GM21723 (cell line): ENCODE measurements at regions not wholly inside any gene's neighbourhood (a gene's known extent, or its start where the extent isn't known, plus 50 kb on each side); places are given as distances from the start of the nearest gene placed in this dataset.
"Not testable (repeated sequence)": the region's sequence is repeated elsewhere in the genome, so short reads cannot be mapped to it uniquely, and the experiment has no call there.

Source experiments
- ATAC-seq: cut with Tn5 transposase; IDR thresholded peaks from one replicate; pipeline ENCODE4 v1.9.1; 2021; ENCODE audit warnings: mild to moderate bottlenecking, moderate library complexity; ENCODE audit not compliant: unreplicated experiment

DNA sequence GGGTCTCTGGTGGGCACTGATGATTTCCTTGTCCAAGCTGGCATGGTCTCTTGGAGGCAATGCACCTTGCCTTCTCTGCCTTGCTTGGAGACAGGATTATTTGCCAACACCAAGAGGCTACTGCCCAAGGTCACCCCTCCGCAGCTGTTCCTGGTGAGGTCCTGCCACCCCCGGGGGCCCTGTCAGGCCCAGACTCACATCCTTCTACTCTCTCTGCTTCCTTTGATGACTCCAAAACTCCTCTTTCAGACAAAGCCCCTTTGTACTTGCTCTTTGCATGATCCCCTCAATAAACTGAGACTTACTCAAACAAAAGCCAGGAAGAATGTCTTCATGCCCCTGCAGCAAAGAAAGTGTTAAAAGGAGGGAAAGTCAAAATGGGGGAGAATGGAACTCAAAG, 137.7 kb downstream of the MEX3B start:
- ATAC-seq = no peak

DNA sequence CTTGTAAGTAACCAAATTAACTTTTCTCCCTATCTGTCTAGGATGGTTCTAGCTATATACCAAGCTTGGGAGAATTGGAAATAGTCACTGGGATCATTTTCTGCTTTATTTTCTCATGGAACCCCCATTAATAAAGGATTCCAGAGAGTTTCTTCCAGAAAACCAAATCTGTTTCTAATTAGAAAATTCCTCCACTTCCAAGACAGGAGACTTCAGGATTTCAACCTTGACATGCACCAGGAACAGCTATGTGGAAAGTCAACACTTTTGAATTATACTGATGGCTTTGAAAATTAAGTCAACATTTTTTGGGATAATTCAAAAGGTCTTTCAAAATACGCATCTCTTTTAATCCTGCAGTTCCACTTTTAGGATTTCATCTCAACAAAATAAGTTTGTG, 138.3 kb downstream of the MEX3B start:
- ATAC-seq = no peak

DNA sequence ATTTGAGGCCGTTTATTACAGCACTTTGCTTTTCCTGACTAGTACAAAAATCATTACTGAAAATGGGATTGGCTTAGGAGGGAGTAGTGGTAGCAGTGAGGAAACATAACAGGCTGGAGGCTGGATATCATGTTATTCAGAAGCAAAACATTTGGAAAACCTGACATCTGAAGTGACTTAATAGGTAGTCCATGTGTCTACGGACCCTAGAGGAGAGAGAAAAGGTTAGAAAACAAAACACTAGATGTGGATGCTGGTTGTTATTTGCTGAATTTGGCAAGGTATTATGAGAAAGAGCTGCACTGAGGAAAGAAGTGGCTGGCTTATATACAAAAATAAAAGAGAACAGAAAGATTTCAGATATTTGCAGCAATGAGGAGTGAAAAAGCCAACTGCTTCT, 139.9 kb downstream of the MEX3B start:
- ATAC-seq = no peak

DNA sequence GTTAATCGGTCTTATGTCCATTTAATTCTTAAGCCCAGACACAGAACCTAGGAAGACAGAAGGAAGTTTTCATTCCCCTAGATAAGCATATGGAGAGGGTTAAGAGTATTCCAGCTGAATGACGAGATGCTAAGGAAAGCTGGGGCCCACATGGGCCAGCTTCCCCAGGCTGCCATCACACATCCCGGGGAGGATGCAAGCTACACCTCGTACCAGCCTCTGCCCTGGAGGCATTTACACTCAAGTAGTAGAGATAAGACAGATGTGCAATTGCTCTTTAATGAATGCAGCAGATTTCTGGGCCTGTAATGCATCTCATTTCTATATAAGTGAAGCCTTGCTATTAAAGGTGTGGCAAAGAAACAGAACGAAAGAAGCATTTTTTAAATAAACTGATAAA, 144.5 kb downstream of the MEX3B start:
- ATAC-seq = no peak

DNA sequence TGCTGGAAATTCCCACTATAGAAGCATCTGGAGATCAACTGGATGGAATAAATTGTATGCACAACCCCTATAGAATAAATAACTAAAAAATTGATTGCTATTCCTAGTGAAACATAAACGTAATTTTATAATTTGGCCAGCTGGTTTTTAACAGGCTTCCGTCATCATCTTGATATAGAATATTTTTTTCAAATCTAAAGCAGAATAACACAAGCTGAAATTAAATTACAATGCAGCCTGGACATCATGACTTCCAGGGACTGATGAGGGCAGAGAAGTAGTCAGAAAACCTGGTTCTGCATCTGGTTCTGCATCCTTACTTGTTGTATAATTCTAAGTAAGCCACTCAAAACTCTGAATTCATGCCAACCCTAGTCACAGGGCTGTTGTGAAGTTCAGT, 146.1 kb downstream of the MEX3B start:
- no peak for ATAC-seq

DNA sequence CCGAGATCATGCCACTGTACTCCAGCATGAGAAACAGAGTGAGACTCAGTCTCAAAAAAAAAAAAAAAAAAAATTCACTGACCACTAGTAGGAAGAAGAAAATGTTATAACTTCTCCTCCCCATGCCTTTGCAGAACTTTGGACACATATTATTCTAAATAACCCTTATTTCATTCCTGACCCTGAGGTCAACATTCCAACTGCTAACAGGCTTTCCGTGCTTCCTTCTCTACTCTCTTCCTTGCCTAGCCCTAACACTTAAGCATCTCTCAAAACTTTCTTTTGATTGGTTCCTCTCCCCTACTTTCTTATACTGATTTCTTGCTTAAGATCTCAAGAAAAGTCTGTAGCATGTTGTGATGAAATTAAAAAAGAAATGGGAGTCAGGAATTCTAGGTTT, 146.8 kb downstream of the MEX3B start:
- ATAC-seq = no peak

- no peak for ATAC-seq
Measured at GRCh38 chr15:81897057-81897677, 148.7 kb downstream of the MEX3B start.

GRCh38 chr15:81896356-81896755, 149.5 kb downstream of the MEX3B start:
- ATAC-seq = no peak

GRCh38 chr15:81895723-81896122, 150.1 kb downstream of the MEX3B start:
- ATAC-seq = no peak

DNA sequence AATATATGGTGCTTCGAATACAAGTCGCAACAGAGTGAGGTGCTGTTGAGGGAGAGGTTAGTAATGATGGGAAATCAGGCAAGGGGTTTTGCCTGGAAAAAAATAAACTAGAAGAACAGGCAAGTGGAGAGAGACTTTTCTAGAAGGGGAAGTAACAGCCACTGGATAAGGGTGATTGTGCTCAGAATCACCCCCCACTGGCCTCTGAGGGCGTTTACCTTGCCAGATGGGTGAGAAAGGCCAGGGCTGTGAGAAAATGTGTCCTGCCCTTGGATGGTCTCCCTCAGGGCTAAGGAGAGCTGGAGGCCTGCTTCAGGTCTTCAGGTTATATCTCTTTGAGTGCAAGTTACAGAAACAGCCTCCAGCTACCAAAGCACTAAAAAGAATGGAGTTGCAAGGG, 151.8 kb downstream of the MEX3B start:
- ATAC-seq = no peak

- no peak for ATAC-seq
Measured at GRCh38 chr15:81893182-81893835, 152.5 kb downstream of the MEX3B start.

GRCh38 chr15:81890496-81890895, 155.3 kb downstream of the MEX3B start:
- ATAC-seq = no peak

DNA sequence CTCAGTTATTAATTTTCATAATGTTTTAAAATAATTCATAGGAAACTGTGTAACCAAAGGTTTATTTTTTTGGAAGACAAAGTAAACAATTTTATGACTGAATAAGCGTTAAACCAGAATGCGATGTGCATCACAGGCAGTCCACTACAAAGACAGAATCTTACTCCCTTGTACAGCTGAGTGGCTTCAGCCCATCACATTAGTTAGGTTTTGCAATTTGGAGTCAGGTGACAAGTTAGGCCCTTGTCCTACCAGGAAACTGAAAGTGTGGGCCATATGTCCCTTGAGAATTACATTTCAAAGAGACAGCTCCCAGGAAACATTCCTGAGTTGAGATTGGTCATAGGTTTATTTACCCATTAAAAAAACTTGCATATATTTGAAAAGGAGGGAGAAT, 156.3 kb downstream of the MEX3B start:
- ATAC-seq = no peak

DNA sequence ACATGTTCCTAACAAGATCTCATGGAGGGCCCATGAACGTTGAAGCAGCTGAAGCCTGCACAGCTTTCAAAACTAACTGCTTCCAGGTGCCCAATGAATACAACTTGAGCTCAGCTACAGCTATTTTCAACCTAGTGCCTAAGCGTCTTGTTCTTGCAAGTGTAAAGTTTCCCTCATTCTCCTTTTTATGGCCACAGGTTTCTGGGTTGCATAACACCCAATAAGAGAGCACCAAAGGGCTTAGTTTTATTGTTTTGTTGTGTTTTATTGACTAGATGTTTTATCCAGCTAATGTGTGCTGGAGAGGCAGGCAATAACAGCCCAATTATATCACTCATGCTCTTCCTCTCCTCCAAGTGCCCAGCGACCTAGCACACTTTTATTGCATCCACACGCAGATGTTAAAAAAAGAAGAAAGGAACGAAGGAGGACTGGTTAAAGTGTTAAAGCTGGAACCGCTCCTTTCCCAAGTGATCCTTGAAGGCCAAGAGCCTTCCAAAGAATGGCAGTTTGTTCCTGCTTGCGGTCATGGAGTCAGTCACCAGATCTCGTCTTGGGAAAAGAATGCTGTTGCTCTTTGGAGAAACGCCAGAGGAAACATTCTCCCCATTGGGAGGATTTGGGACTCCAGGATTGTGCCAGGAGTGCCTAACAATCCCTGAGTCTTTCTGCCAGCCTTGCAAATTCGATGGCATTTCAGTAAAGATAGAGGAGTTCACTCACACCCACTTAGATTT, 156.9 kb downstream of the MEX3B start:
- ATAC-seq = no peak

DNA sequence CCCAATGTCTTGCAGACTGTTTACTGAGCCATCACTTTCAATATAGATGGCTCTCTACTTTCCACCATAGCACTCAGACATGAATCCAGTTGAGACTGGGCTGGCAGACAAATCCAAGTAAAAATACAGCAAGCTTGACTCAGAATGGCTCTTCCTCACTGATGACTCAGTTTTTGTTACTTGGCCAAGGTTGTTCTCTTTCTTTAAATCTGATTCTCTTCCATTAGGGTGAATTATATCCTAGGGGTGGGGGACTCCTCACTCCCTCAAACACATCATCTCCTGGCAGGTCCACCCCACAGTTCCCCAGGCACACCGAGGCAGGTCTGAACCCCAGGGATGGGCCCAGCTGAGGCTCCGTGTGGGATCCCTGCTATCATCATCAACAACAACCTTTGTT, 157.9 kb downstream of the MEX3B start:
- ATAC-seq = no peak

DNA sequence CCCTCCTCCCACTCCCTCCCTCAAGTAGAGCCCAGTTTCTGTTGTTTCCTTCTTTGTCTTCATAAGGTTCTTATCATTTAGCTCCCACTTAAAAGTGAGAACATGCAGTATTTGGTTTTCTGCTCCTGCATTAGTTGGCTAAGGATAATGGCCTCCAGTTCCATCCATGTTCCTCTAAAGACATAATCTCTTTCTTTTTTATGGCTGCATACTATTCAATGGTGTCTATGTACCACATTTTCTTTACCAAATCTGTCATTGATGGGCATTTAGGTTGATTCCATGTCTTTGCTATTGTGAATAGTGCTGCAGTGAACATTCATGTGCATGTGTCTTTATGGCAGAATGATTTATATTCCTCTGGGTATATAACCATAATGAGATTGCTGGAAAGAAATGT, 158.6 kb downstream of the MEX3B start:
- not testable (repeated sequence) for ATAC-seq

- ATAC-seq = no peak
Measured at GRCh38 chr15:81886591-81886990, 159.2 kb downstream of the MEX3B start.

GRCh38 chr15:81886080-81886479, 159.7 kb downstream of the MEX3B start:
- no peak for ATAC-seq

DNA sequence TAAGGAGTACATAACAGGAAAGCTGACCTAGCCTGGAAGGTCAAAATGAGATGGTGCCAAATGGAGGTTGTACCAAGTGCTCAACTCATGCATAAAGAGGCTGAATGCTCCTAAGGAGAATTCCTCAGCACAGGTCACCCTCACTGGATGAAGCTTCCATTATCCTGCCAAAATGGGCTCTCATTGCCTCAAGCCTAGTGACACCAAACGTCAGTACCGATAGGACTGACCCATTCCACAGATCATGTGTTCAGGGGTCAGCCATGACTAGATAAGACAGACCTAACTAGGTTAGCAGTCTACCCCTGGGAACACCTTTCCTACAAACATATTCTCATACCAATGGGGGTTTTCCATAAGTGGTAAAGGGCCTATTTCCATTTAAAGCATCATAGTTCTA, 160.7 kb downstream of the MEX3B start:
- ATAC-seq = no peak

DNA sequence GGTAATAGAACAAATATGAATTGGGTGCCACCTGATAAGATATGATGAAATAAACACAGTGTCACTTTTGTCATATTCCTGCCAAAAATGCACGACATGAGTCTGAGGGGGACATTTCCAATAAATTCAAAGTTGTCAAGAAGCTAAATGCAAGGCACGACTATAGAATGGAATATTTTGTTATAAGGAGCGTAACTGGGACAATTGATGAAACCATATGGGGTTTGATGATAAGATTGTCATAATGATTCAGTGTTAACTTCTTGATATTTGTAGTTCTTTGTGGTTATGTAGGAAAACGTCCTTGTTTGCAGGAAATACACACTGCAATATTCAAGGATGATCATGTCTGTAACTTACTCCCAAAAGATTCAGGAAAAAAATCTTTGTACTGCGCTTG, 163.3 kb downstream of the MEX3B start:
- ATAC-seq = no peak

- no peak for ATAC-seq
Measured at GRCh38 chr15:81880833-81881232, 165.0 kb downstream of the MEX3B start.

DNA sequence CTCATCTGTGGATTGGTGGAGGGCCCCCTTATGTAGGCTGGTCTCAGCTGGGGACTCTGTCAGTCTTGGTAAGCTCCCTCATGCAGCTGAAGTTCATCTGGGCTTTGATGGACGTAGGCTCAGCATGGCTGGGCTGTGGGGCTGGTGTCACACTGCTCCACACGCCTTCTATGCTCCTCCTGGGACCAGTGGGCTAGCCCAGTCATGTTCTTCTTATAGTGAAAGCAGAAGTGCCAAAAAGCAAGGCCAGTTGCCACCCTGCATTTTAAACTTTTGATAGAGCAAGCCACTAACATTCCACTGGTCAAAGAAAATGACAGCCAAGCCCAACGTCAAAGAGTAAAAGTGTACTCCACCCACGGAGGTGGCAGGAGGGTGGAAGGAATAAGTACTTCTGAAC, 165.5 kb downstream of the MEX3B start:
- ATAC-seq = no peak
